NCI-H510A treated with DMSO at 0.1 percent for 48 hours (cell line): ENCODE measurements at regions not wholly inside any gene's neighbourhood (a gene's known extent, or its start where the extent isn't known, plus 50 kb on each side); places are given as distances from the start of the nearest gene placed in this dataset.
"Not testable (repeated sequence)": the region's sequence is repeated elsewhere in the genome, so short reads cannot be mapped to it uniquely, and the experiment has no call there.

Experiments
- DNase-seq: peaks from one replicate; lab custom pipeline; 2025; lab: John Stamatoyannopoulos, UW

DNA sequence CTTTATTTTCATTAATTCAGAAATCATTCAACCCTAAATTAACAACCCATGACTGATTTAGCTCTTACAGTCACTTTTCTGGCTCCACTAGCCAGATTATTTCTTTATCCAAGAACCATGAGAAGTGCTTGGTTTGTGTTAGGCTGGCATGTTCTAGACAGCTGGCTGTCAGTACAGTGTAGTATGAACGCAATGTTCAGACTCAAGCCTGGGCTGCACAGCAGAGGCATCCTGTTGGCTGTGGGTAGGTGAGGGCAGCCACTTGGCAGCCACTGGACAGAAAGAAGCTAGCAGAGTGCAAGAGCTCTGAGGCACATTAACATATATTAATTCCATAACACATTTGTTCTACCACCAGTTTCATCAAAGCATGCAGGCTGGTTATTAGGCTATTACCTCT, 522.9 kb upstream of the FSHR start:
- no peak for DNase-seq

DNA sequence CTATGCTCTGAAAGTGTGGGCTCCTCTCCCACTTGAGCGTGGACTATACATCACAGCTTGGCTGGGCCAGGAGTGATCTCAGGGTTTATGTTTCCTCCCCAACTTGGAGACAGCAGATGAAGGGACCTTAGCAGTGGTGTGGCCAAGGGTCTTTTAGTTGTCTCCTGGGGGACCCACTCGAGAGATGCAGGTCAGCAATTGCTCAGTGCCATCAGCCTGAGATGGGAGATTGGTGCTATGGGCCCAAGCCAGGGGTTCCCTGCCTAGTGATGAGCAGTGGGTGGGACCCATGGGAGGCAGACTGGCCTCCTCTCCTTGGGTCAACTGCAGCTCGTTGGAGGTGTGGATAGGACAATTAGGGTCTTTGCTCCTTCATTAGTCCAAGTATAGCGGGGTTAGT, 510.5 kb upstream of the FSHR start:
- no peak for DNase-seq

DNA sequence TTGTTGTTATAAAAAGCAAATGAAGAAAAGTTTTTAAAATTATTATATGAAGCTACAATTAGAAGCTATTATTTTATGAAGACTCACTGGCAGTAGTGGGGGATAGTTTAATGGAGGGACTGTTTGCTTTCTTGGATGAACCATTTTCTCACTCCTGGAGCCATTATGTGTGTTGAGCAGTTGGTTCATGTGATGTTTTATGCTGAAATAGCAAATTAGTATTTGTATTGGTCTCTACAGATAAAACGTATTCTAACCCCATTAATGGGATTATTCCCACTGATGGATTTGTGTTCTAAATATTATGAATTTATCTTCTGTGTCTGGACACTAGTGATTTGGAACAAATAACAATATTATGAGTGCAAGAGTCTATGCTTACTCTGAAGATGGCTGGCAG, 507.5 kb upstream of the FSHR start:
- no peak for DNase-seq

DNA sequence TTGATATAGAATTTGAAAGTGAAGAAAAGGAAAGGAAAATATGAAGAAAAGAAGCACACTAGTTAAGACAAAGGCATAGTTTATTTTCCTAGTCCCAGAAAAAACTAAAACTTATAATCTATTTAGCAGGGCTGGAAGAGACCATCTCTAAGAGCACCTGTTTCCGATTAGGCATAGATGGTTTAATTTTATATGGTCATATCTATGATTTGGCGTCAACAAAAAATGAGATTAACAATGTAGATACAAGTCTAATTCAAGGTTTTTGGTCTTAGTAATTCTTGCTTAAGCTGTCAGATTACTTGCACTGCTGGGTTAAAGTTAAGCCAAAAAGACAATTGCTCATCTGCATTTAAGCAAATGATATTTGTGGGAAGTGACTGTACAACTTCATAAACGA, 502.5 kb upstream of the FSHR start:
- no peak for DNase-seq

DNA sequence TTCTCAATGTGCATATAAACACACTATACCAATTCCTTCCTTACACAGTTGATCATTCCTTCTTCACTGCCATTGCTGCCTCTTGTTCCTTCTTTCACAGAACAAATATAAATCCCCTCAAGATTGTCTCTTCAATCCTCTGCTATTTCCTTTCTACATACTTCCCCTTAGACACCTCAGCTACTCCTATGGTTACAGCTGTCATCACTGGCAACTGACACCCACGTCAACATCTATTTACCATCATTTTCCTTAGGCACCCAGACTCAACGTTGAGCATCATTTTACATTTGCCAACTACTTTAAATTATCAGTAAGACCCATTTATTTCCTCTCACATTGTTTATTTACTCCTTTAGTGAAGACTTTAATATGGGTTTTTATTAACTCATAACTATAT, 488.8 kb upstream of the FSHR start:
- no peak for DNase-seq

DNA sequence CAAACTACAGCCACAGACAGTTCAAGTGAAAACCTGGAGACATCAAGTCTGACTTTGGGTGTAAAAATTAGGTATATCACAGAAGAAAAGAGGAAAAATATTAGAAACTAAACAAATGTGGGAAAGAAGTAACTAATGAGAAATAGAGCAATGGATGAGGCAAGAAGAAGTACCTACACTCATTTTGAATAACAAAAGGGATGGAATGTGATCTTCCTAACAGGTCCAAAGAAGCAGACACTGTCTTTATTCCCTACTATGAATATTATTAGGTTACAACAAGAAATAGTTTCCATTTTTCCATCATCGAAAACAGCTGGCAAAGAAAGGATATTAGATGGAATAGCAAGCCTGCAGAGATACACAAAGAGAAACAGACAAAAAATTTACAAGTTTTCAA, 486.3 kb upstream of the FSHR start:
- DNase-seq = no peak

DNA sequence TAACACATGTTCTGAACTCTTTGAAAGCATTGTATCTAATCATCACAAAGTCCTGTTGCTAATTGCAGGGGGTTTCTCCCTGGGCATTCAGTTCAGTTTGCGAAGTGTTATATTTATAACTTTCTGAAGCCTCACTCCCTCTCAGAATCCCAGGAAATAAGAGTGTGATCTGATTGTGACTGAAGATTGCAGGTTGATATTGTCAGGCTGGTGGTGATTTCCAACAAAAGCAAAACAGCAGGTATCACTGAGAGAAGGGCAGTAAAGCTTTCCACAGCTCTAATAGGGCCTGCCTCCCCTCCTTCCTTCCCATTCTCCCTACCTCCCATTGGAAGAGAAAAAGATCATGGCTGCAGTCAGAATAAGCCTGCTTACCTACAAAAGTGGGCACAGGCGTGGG, 466.7 kb upstream of the FSHR start:
- no peak for DNase-seq

DNA sequence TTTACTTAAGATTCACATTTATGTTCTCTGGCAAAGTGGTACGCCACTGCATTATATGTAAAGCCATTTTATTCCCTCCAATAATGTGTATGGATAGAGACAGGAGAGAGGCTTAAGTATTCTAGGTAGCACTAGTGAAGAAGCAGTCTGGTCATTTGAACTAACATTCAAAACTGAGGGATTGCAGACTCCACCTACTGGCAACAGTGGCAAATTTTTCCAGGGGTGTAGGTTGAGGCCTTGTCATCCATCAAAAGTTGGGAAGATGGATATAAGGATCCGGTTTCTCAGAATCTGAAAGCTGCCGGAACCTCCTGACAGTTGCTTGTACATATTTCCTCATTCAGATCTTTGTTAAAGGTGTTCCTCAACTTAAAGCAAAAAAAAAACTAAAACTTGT, 465.5 kb upstream of the FSHR start:
- no peak for DNase-seq

DNA sequence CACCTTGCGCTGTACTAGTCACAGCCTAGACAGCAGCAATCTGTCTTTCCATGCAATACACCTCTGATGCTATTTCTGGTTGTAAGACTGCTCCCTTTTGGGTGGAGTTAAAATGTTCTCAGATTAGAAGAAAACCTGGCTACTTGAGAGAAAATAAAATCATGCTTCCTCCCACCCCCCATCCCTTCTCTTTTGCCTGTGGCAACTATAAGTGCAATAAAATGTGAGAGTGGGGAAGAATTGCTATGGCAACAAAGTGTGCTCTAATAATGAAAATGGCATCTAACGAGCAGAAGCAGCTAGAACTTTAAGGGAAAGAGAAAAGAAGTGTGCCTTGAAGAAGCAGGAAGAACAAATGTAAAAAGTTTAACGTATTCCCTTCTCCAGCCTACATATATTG, 464.2 kb upstream of the FSHR start:
- DNase-seq = no peak

DNA sequence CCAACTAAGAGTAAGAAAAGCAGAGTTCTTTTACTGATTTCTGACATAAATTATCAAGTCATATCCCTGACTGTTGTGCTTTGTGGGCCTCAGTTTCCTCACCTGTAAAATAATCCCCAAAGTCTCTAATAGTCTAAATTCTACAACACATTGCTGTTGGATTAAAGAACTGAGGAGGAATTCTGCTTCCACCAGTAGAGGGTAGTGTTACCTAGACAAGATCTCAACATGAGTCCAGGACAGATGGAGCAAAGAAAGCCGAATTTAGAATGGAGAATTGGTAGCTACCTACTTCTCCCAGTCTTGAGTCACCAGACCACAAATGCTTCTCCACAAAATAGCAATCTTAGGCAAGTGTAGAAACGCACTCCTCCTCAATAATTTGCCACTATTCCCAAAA, 462.5 kb upstream of the FSHR start:
- DNase-seq = peak; percentile 63

DNA sequence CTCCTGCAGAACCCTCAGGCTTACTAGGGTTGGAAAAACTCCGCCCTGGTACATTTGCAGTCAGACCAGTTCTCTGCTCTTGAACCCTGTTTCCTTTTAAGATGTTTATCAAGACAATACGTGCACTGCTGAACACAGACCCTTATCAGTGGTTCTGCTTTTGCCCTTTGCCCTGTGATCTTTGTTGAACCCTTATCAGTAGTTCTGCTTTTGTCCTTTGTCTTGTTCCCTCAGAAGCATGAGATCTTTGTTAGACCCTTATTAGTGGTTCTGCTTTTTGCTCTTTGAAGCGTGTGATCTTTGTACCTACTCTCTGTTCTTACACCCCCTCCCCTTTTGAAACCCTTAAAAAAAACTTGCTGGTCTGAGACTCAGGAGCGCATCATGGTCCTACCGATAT, 457.5 kb upstream of the FSHR start:
- not testable (repeated sequence) for DNase-seq

DNA sequence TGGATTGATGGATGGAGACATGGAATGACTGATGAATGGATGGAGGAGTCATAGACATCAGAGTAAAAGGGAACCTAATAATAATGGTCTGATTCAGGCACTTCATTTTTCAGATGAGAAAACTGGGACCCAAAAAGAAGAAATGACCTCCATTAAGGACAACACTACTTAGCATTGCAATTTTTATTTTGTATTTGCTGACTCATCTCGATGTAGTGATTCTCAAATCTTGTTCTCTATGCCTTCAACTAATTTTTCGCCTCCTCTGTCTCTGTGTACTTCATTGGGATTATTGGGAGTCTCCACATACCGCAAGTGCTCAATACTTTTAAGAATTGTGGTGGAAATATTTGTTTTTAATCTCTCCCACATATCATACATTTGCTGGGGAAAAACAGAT, 446.2 kb upstream of the FSHR start:
- no peak for DNase-seq

DNA sequence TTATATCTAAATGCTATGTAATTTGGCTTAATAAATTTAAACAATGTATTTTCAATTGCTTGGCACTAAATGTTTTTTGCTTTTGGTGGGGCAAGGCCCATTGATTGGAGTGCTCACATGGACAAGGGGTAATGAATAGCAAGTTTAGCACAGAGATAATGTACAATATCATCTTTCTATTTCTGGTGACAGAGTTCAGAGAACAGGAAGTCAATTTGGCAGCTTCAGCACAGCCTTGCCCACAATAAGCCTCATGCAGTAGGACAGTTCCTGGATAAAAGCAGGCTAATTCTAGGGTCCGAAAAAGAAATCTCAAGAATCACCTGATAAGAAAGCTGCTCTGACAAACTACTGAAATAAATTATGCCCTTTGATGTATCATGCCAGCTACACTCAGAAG, 443.9 kb upstream of the FSHR start:
- no peak for DNase-seq

DNA sequence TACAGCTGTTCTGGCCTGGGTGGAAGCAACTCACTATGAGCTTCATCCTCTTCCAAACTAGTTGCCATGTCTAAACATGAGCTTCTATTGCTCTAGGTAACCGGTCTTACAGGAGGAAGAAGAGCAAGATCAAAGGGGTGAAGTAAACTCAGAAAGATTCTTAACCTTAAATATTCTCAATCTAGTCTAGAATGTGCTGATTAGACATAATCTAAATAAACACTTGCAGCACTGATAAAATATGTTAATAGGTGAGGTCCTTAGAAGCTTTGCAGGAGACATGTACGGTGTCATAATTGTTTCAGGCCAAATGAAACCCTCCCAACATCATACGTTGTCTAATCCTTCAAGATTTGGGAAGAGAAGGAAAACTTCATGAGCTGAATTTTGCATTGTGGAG, 431.6 kb upstream of the FSHR start:
- DNase-seq = no peak

DNA sequence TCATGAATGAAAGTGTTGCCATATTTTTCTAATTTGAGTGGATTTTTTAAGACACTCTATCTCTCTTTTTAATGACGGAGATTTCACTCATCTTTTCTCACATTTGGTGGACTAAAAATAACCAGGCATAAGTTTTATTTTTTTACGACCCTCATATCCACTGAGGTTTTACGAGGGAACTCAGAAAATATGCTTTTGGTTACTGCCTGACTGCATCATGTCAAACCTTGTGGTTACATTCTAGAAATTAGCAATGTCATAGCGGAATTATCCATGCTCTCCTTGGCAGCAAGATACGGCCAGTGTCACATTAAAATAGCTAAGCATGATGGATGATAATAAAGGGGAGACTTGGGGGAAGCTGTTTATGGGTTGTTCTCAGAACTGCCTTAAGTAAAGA, 428.6 kb upstream of the FSHR start:
- no peak for DNase-seq

DNA sequence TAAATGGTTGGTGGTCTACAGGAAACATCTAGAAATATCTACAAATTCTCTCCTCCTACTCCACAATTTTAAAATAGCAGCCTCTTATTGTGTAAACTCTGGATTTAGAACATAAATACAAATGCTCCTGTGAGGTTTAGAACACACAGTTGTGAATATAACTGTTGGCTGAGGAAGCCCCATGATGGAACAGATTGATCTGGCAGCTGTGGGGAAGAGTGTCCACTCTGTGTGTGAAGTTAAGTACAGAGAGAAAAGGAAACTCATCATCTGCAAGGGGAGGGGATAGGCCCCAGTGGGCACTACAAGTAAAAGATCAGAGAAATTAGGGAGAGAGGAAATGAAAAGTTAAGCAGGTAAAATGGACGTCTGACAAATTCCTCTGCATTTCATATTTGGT, 422.7 kb upstream of the FSHR start:
- no peak for DNase-seq

DNA sequence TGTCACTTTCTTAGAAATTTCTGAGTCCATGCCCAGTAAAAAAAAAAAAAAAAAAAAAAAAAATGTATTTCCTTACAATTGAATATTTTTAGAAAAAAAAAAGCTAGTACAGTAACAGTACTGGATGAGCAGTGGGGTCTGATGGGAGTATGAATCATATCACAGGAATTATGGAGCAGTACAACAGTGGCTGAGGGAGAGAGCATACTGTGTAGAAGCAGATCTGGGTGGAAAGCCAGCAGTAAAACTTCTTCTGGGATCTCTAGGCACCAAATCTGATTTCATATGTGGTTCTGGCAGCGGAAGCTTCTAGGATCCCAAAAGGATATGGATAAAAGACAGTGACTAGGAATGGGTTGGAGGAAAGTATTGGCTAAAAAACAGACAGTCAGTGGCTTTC, 414.9 kb upstream of the FSHR start:
- no peak for DNase-seq

DNA sequence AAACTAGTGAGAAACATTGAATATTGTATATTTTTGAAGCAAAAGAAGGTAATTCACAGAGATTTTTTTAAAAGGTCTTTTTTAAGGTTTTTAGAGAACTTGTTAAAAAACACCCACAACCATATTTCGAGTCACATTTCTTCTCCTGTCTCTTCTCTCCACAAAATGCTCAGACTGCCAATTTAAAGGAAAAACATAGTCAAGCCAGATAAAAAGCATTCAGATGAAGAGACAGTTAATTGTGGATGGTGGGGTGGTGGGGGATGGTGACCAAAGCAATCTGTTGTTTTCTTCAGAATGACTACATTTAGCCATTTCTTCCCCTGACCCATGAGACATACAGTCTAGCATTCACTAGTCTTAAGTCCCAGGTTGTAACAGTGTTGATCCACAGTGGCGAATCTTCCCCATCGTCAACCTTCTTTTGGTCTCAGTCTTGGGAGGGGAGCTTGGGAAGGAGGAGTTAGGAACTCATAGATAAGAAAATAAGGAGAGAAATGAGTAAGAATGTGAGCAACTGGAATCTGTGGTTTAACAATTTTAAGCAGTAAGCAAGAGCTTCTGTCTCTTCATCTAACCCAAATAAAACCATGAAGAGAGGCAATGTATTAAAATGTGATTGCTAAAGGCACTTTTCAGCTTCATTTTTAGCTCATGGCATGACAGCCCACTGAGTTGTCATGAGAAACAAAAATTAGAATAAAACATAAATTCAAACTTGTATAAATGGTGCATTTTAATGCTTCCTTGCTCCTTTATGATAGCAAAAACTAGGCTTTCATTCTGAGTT, 413.7 kb upstream of the FSHR start:
- no peak for DNase-seq

DNA sequence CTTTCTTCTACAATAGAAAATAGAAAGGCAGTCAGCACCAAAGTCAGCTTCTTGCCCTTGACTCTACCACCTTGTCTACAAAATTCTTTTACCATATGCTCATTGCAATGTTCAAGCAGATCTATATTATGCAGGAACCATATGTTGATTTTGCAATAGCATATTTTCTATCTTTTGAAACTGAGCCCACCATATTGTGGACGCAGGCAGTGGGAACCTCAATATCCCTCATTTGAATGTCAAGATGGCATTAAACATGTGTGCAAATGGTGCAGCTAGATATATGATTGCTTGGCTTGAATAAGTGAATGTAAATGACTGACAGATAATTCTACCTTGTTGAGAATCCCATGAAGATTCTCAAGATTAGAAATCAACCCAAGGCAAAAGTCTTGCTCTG, 412.7 kb upstream of the FSHR start:
- no peak for DNase-seq

DNA sequence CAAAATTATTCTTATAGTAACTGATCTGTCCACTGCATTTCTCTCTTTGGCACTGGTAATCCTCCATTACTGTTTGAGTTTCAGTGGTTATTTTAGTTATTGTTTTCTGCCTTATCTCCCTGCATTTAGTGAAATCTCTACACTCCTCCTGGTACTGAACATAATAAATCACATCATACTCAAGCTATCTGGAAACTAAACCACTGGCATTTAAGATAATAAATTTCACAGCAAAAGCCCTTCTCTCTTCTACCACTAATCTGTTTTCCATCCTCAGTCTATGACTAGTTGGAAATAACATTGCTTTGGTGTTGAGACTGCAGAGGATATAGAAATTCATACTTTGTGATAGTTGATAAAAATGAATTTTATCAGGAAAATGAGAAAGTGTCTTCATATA, 399.3 kb upstream of the FSHR start:
- no peak for DNase-seq

DNA sequence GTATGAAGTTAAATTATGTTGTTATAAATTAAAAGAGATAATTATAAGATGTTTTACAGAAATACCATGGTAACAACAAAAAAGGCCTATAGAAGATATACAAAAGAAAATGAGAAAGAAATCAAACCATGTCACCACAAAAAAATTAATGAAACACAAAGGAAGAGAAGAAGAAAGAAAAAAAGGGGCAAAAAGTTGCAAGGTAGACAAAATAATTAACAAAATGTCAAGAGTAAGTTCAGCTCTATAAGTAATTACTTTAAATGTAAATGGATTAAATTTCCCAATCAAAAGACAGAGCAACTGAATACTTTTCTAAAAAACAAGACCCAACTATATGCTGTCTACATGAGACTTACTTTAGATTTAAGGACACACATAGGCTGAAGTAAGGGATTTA, 378.4 kb upstream of the FSHR start:
- DNase-seq = no peak

DNA sequence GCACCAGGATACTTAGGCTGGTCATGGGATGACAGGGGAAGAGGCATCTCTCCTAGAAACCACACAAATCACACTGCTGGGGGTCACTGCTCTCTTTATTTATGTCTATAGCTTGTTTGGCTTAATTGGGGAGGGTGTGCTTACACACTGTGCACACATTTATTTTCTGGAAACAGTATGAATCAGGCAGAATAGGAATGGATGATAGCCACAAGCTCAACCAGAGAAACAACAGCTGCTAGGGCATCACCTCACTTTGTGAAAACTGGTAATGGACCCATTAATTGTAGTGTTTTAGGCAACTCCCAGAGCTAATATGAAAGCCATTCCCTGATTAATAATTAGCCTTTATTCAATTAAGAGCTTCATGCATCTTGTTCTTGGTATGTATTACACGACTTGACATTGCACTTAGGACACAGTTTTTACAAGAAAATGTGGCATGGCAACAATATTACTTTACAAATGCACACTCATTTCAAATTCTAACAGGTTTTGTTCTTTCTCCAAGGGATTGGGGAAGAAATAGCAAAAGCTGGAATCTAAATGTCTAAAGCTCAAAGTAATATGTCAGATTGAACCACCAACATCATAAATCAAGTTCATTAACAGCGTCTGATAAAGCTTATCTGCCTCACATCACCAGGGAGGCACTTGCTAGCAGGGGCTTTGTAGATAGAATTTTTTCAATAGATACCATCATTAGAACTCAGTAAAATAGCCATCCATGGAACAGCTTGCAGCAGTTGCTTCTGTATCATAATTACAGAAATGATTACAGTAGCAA, 361.9 kb upstream of the FSHR start:
- DNase-seq = no peak

DNA sequence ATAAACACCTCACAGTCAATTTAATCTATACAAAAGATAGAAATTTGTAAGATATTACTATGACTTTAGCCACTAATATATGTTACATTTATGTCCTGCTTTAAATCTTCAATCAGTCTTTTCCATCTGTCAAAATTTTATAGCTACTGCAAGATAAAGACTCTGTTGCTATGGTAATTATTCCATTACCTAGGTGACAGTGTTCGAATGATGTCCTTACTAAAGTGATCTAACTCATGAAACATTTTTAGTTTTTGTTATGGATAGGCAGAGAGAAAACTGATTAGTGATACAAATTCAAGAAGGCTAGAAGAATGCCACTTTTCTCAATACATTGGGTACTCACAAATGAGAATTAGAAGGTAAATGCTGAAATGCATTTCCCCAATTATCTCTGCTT, 359.9 kb upstream of the FSHR start:
- no peak for DNase-seq

DNA sequence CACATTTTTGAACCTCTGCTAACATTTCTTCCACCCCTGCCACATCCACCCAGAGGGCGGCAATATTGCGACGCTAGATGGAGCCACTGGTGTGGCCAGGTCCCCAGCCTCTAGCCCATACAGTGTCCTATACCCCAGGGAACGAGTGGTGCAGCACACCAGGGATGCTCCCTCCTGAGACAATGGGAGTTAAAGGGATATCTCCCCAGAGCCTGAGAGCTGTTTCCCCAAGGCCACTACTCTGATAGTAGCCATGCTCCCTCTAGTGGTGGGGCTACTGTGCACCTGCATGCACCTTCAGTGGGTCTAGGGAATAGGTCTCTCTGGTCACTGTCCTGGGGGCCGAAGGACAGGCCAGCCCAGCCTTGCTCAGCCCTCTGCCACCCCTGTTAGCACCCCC, 336.4 kb upstream of the FSHR start:
- no peak for DNase-seq
